ENCODE measurements at regions not wholly inside any gene's neighbourhood (a gene's known extent, or its start where the extent isn't known, plus 50 kb on each side); places are given as distances from the start of the nearest gene placed in this dataset.
"Not testable (repeated sequence)": the region's sequence is repeated elsewhere in the genome, so short reads cannot be mapped to it uniquely, and the experiment has no call there.

DNA sequence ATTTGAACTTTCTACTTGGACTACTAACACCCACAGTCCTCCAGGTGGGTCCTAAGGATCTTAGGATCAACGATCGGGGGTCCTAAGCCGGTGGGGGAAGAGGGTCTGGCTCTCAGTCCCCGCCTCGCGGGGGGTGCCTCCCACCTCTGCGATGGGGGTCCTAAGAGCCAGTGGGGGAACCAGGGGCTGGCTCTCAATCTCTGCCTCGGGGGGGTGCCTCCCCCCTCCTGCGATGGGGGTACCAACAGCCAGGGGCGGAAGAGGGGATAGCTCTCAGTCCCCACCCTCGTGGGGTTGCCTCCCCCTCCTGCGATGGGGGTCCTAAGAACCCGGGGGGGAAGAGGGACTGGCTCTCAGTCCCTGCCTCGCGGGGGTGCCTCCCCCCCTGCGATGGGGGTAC is 165.3 kb downstream of the ATP6V0E2 start:
- H3K9me3 Mint-ChIP-seq; CTCF ChIA-PET; H3K27ac Mint-ChIP-seq; DNase-seq; H3K27me3 Mint-ChIP-seq (ENCODE audit: low read depth); H3K4me1 Mint-ChIP-seq (ENCODE audit: low read depth); intact Hi-C loops (cut with micrococcal nuclease); H3K4me3 Mint-ChIP-seq; H3K36me3 Mint-ChIP-seq (ENCODE audit: low read depth): not testable (repeated sequence)

DNA sequence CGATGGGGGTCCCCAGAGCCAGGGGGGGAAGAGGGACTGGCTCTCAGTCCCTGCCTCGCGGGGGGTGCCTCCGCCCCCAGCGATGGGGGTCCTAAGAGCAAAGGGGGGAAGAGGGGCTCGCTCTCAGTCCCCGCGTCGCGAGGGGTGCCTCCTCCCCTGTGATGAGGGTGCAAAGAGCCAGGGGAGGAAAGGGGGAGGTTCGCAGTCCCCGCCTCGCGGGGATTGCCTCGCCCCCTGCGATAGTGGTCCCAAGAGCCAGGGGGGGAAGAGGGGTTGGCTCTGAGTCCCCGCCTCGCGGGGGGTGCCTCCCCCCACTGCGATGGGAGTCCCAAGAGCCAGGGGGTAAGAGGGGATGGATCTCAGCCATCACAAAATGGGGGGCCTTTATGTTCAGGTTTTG is 168.5 kb downstream of the ATP6V0E2 start:
- H3K27me3 Mint-ChIP-seq (ENCODE audit: low read depth); DNase-seq; H3K27ac Mint-ChIP-seq; H3K9me3 Mint-ChIP-seq; CTCF ChIA-PET; H3K36me3 Mint-ChIP-seq (ENCODE audit: low read depth); H3K4me1 Mint-ChIP-seq (ENCODE audit: low read depth); H3K4me3 Mint-ChIP-seq: not testable (repeated sequence)
- intact Hi-C loops (cut with micrococcal nuclease): loop anchor here (10.0 kb wide), 1 partner anchor 237 kb away; no protein-coding TSS in a partner anchor

GRCh38 chr7:150044771-150045170 is 171.0 kb downstream of the ATP6V0E2 start:
- Mint-ChIP-seq H3K4me1 (ENCODE audit: low read depth) (peaks cover 11% of the 10 kb centered on the region), H3K27me3 (ENCODE audit: low read depth) (peaks cover 13% of the 10 kb centered on the region)
- H3K4me3 Mint-ChIP-seq; H3K9me3 Mint-ChIP-seq; H3K36me3 Mint-ChIP-seq (ENCODE audit: low read depth); H3K27ac Mint-ChIP-seq: not testable (repeated sequence)
- intact Hi-C loops (cut with micrococcal nuclease): loop anchor here (10.0 kb wide), 1 partner anchor 240 kb away; no protein-coding TSS in a partner anchor
- peak; percentile 55 for DNase-seq
- CTCF ChIA-PET: interaction anchor here (0.6 to 0.9 kb wide), 2 partner anchors 160 to 860 kb away, joined by 4 read pairs; no protein-coding TSS in a partner anchor

GRCh38 chr7:150045596-150045995 is 171.8 kb downstream of the ATP6V0E2 start:
- H3K27ac Mint-ChIP-seq; H3K9me3 Mint-ChIP-seq; H3K36me3 Mint-ChIP-seq (ENCODE audit: low read depth); H3K4me3 Mint-ChIP-seq; DNase-seq; CTCF ChIA-PET: not testable (repeated sequence)
- intact Hi-C loops (cut with micrococcal nuclease): loop anchor here (10.0 kb wide), 1 partner anchor 241 kb away; no protein-coding TSS in a partner anchor
- H3K27me3 Mint-ChIP-seq (ENCODE audit: low read depth): peaks cover 17% of the 10 kb centered on the region
- H3K4me1 Mint-ChIP-seq (ENCODE audit: low read depth): peaks cover 14% of the 10 kb centered on the region

GRCh38 chr7:150046290-150047194 is 172.8 kb downstream of the ATP6V0E2 start:
- H3K4me3 Mint-ChIP-seq: peak overlapping the region; percentile 60

GRCh38 chr7:150047329-150047728 is 173.6 kb downstream of the ATP6V0E2 start:
- H3K4me1 Mint-ChIP-seq (ENCODE audit: low read depth): peaks cover 16% of the 10 kb centered on the region
- intact Hi-C loops (cut with micrococcal nuclease): loop anchor here (1.0 to 10.0 kb wide), 2 partner anchors 164 to 243 kb away; no protein-coding TSS in a partner anchor
- DNase-seq: peak; percentile 21
- CTCF ChIA-PET: interaction anchor here (0.6 kb wide), 1 partner anchor 323 kb away, joined by 3 read pairs; no protein-coding TSS in a partner anchor
- not testable (repeated sequence) for H3K36me3 Mint-ChIP-seq (ENCODE audit: low read depth); H3K27ac Mint-ChIP-seq; H3K9me3 Mint-ChIP-seq
- peak overlapping the region; percentile 60 for H3K4me3 Mint-ChIP-seq
- peaks cover 17% of the 10 kb centered on the region for H3K27me3 Mint-ChIP-seq (ENCODE audit: low read depth)

More at GRCh38 chr7:150046290-150047194, 172.8 kb downstream of the ATP6V0E2 start:
- Mint-ChIP-seq H3K27me3 (ENCODE audit: low read depth) (peaks cover 17% of the 10 kb centered on the region), H3K4me1 (ENCODE audit: low read depth) (peaks cover 14% of the 10 kb centered on the region)
- CTCF ChIA-PET; DNase-seq; H3K36me3 Mint-ChIP-seq (ENCODE audit: low read depth); H3K27ac Mint-ChIP-seq; H3K9me3 Mint-ChIP-seq: not testable (repeated sequence)
- intact Hi-C loops (cut with micrococcal nuclease): loop anchor here (1.0 to 10.0 kb wide), 2 partner anchors 163 to 242 kb away; no protein-coding TSS in a partner anchor

- H3K36me3 Mint-ChIP-seq (ENCODE audit: low read depth); H3K9me3 Mint-ChIP-seq; H3K27ac Mint-ChIP-seq: not testable (repeated sequence)
- intact Hi-C loops (cut with micrococcal nuclease): loop anchor here (1.0 to 10.0 kb wide), 2 partner anchors 164 to 243 kb away; no protein-coding TSS in a partner anchor
- DNase-seq: peak; percentile 14
- Mint-ChIP-seq H3K4me1 (ENCODE audit: low read depth) (peaks cover 16% of the 10 kb centered on the region), H3K4me3 (peak overlapping the region; percentile 77), H3K27me3 (ENCODE audit: low read depth) (peaks cover 17% of the 10 kb centered on the region)
- CTCF ChIA-PET: interaction anchor here (0.6 kb wide), 1 partner anchor 322 kb away, joined by 3 read pairs; no protein-coding TSS in a partner anchor
Measured at GRCh38 chr7:150047772-150048171, 174.0 kb downstream of the ATP6V0E2 start.

- not testable (repeated sequence) for DNase-seq
- peak overlapping the region; percentile 77 for H3K4me3 Mint-ChIP-seq
Measured at GRCh38 chr7:150048244-150049011, 174.7 kb downstream of the ATP6V0E2 start.

DNA sequence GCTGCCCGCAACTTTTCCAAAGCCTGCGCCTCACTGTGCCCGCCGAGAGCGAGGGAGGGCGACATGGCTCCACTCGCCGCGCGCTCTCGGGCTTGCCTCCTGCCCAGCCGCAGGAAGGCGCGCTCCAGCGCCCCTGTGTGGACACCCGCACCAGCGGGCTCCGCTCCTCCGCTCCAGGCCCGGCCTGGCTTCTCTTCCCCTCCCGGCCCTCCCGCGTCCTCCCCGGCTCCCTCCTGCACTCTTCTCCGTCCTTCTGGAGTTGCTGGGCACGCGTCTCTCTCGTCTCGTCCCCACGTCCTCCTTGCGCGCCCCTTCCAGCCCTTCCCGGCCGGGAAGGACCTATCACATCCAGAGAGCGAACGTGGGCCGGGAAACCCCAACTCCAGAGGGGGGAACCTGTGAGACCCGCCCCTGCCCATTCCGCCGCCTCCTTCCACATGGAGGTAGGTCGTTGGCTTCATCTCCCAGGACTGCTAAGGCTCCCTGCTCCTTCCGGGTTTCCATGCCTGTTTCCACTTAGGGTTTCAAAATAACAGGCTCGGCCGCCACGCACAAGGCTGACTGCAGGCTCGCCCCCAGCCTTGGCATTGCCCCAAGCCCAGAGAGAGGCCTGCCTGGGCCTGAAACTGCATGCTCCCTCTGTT is 175.4 kb downstream of the ATP6V0E2 start:
- H3K27ac Mint-ChIP-seq; CTCF ChIA-PET; H3K9me3 Mint-ChIP-seq; H3K36me3 Mint-ChIP-seq (ENCODE audit: low read depth); DNase-seq: not testable (repeated sequence)
- peak overlapping the region; percentile 77 for H3K4me3 Mint-ChIP-seq
- H3K4me1 Mint-ChIP-seq (ENCODE audit: low read depth): peaks cover 16% of the 10 kb centered on the region
- intact Hi-C loops (cut with micrococcal nuclease): loop anchor here (10.0 kb wide), 1 partner anchor 244 kb away; no protein-coding TSS in a partner anchor
- H3K27me3 Mint-ChIP-seq (ENCODE audit: low read depth): peaks cover 17% of the 10 kb centered on the region

More at GRCh38 chr7:150048244-150049011, 174.7 kb downstream of the ATP6V0E2 start:
- H3K27ac Mint-ChIP-seq; H3K9me3 Mint-ChIP-seq; CTCF ChIA-PET; H3K36me3 Mint-ChIP-seq (ENCODE audit: low read depth): not testable (repeated sequence)
- Mint-ChIP-seq H3K27me3 (ENCODE audit: low read depth) (peaks cover 17% of the 10 kb centered on the region), H3K4me1 (ENCODE audit: low read depth) (peaks cover 16% of the 10 kb centered on the region)
- intact Hi-C loops (cut with micrococcal nuclease): loop anchor here (10.0 kb wide), 1 partner anchor 244 kb away; no protein-coding TSS in a partner anchor

DNA sequence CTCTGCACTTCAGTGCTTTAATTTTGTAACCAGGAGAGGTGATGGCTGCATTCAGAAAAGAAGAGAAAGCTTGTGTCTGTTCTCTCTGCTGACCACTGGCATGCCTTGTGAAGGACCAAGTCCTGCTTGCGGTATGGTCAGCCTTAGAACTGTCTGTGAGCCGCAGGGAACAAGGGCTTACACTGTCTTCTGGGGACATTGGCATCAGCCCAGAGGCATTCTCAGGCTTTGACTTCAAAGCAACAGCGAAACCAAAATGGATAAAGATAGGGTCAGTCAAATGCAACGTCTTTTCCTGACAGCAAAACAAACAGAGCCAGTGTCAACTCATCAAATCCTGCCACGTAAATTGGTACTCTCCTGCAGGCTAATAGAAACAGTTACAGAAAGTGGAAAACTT is 179.6 kb downstream of the ATP6V0E2 start:
- H3K36me3 Mint-ChIP-seq (ENCODE audit: low read depth); H3K9me3 Mint-ChIP-seq; DNase-seq; H3K27ac Mint-ChIP-seq; CTCF ChIA-PET; H3K4me3 Mint-ChIP-seq; H3K27me3 Mint-ChIP-seq (ENCODE audit: low read depth): not testable (repeated sequence)
- intact Hi-C loops (cut with micrococcal nuclease): loop anchor here (10.0 kb wide), 1 partner anchor 221 kb away; no protein-coding TSS in a partner anchor
- peaks cover 13% of the 10 kb centered on the region for H3K4me1 Mint-ChIP-seq (ENCODE audit: low read depth)

- CTCF ChIA-PET; DNase-seq; H3K27ac Mint-ChIP-seq; H3K9me3 Mint-ChIP-seq; H3K36me3 Mint-ChIP-seq (ENCODE audit: low read depth); H3K27me3 Mint-ChIP-seq (ENCODE audit: low read depth); H3K4me3 Mint-ChIP-seq: not testable (repeated sequence)
- intact Hi-C loops (cut with micrococcal nuclease): loop anchor here (10.0 kb wide), 1 partner anchor 221 kb away; no protein-coding TSS in a partner anchor
- peaks cover 10% of the 10 kb centered on the region for H3K4me1 Mint-ChIP-seq (ENCODE audit: low read depth)
Measured at GRCh38 chr7:150054242-150054641, 180.5 kb downstream of the ATP6V0E2 start.

All from activated naive CD4-positive, alpha-beta T cell treated with anti-CD3 and anti-CD28 coated beads for 36 hours (primary cell).